NT2/D1 (cell line): ENCODE measurements at regions not wholly inside any gene's neighbourhood (a gene's known extent, or its start where the extent isn't known, plus 50 kb on each side); places are given as distances from the start of the nearest gene placed in this dataset.

ENCODE experiments used
- SUZ12 ChIP-seq: IDR thresholded peaks from 2 replicates; pipeline ENCODE4 v1.6.1; 2011; ENCODE audit not compliant: insufficient read length, insufficient read depth; ENCODE audit errors: extremely low read depth
- YY1 ChIP-seq: IDR thresholded peaks from 2 replicates; pipeline ENCODE4 v1.6.1; 2011; ENCODE audit not compliant: insufficient read length, insufficient read depth
- ZNF274 ChIP-seq: IDR thresholded peaks from 2 replicates; pipeline ENCODE4 v1.6.1; 2011; ENCODE audit warnings: mild to moderate bottlenecking, low read depth, low read length

- no peak for TF ChIP-seq YY1
- no peak for TF ChIP-seq ZNF274
- TF ChIP-seq SUZ12, result no peak
These were observed 119.0 kb downstream of the GASK1B start for GRCh38 chr4:158053801-158054200.
